HCEC 1CT (cell line): ENCODE measurements at regions not wholly inside any gene's neighbourhood (a gene's known extent, or its start where the extent isn't known, plus 50 kb on each side); places are given as distances from the start of the nearest gene placed in this dataset.

Experiments used
- DNase-seq: peaks from one replicate; pipeline ENCODE4 v3.0.0-alpha.2; 2017

DNA sequence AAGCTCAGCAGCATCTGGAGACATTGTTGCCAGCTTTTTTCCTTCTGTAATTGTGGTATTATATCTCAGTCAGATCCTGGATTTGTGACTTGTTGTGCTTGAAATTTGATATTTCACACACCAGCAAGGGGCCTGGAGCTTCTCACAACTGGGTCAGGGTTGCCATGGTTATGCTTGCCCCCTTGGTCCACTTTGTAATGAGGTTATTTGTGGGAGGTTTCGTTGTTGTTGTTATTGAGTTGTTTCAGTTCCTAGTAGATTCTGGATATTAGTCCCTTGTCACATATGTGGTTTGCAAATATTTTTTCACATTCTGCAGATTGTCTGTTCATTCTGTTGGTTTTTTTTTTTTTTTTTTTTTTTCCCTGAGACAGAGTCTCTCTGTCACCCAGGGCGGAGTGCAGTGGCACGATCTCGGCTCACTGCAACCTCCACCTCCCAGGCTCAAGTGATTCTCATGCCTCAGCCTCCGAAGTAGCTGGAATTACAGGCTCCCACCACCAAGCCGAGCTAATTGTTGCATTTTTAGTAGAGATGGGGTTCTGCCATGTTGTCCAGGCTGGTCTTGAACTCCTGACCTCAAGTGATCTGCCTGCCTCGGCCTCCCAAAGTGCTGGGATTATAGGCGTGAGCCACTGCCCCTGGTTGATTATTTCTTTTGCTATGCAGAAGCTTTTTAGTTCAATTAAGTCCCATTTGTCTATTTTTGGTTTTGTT, 80.6 kb upstream of the ETV6 start:
- DNase-seq, result no peak

DNA sequence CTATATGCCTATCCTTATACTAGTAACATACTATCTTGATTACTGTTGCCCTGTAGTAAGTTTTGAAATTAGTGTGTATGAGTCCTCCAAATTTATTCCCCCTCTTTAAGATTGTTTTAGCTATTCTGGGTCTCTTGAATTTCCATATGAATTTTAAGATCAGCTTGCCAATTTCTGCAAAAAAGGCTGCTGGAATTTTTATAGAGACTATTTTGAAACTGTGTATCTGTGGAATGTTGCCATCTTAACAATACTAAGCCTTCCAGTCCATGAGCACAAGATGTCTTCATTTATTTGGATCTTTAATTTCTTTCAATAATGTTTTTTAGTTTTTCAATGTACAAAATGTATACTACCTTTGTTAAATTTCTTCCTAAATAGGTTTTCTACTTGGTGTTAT, 79.8 kb upstream of the ETV6 start:
- DNase-seq, result no peak

DNA sequence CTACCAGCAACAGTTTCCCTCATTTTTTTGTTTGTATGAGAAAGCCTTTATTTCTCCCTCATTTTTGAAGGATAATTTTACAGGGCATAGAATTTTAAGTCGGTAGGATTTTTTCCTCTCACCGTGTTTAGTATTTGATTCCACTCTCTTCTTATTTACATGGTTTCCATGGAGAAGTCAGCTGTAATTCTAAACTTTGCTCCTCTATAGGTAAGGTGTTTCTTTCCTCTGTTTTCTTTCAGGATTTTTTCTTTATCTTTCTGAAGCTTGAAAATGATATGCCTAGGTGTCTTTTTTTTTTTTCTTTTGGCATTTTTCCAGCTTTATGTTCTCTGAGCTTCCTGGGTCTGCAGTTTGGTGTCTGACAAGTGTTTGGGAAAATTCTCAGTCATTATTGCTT, 75.6 kb upstream of the ETV6 start:
- no peak for DNase-seq

DNA sequence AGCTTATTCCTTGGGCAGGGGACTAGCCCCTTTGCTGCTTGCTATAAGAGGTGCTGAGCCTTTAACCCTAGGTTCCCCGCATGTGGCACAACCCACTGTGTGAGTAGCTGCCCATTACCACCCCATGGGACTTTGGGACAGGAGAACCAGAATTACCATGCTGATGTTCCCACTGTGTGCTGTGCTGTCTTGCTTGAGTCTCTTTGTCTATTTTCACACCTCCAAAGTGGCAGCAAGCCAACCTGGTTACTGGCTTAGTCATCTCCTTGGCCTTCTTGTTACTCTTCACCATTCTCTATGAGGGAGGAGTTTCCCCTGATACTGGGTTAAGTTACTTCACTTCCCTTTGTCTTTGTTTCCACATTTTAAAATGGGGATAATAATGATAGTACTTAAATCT, 73.4 kb upstream of the ETV6 start:
- no peak for DNase-seq

DNA sequence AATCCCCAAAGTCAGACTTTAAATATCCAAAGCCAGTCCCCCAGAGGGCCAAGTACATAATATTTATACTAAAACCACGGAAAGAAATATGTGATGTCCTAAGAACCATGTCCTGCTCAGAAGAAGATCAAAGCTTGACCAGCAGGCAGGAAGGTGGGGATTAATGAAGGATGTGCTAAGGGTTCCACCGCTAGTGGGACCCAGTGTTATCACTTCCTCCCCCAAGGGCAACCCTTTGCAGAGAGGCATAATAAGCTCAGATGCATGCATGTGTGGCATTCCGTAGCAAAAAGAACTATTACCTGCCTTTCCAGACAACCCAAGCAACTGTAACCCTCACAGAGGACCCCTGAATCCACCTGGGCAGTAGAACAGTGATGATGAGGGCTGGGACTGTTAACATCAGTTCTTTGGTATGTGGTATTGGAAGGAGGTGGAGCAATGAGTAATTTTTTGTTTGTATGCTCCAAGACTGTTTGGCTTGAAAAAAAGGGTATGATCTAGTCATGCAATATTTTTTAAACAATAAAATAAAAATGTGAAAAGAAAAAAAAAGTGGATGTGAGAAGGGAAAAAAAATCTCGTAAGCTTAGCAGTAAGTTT, 71.7 kb upstream of the ETV6 start:
- no peak for DNase-seq

DNA sequence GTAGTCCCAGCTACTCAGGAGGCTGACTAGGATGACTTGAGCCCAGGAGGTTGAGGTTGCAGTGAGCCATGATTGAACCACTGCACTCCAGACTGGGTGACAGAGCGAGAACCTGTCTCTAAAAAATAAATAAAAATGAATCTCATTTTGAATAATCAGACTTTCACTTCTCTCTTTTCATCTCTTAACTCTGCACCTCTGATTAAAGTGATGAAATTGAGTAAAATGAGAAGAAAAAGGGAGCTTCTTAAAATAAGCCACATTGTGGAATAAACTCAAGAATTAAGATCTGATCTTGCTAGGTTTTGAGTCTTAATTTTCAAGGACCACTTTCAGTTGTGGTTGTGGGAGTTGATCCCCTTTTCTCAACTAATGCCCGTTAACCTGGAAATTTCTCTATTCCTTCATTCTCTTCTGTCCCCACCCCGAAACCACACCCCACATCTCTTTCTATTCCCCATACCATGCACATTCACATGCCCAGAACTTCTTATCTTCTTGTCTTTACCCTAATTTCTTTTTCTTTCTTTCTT, 70.9 kb upstream of the ETV6 start:
- no peak for DNase-seq

DNA sequence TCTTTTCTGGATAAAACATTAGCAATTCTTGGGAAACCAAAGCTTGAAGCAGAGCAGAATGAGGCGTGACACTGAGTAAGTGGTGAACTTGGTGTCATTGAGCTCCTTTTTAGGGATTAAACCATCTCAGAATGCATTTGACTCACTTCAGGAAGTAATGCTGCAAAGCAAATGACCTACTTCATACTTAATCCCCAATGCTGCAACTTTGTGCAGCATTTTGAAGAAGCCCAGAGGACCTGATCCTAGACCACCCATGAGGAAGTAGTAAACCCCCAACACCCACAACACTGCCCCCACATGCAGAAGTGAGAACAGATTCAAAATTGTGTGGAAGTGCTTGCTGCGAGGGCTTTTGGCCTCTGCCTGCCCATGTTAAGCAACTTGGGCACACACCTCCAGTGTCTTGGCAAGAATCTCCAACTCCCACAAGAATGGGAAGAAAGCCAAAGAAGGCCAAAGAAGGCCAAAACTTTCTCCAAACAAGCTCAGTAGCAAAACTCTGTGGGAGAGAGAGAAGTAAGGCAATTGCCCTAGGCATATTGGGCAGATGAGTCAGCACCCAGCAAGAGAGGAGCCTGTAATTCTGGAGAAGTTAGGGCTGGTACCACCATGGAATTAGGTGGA, 69.2 kb upstream of the ETV6 start:
- peak; percentile 43 for DNase-seq

DNA sequence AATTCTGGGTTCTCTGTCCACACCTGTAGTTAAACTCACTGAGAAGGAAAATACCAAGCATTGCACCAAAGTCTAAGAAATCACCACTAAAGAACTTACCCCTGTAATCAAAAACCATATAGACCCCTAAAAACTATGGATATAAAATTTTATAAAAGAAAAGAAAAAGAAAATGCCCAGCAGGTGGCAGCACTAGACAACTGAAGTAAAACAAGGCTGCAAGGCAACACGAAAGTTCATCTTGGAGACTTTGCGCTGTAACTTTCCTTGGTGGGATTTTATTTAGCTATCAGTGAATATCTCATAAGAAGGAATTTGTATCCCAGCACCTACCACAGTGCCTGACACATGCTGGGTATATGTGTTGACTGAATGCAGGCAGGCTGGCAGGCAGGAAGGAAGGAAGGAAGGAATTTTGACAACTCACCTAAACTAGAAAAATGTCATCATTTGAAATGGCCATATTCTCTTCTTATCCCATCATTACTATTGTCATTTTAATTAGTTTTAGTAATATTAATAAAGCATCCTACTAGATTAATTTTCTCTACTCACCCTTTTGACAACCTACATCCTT, 68.2 kb upstream of the ETV6 start:
- peak; percentile 52 for DNase-seq

DNA sequence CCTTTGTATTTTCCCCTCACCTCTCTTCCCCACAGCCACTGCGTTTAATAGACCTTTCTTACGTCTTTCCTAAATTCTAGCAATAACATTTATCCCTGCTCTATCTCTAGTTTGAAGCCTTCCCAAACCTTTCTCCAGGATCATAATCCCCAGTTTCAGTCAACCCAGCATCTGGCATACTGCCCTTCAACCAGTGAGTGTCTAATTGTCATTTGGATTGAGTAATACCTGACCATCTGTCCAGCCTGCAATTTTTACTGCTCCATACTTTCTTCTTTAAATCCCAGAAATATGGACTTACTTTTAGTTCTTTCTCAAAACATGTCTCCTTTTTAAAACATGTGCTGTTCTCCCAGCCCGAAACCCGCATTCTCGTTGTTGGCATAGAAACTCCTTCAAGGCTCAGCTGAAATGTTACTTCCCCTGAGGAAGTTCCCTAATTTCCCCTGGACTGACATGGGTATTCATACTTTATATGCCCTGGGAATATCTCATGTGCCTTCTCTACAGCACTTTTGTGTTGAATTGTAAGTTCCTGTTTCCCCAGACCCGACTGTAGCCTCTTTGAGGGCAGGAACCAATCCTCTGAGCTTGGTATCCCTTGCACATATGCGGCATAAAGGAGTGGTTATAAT, 65.1 kb upstream of the ETV6 start:
- no peak for DNase-seq

DNA sequence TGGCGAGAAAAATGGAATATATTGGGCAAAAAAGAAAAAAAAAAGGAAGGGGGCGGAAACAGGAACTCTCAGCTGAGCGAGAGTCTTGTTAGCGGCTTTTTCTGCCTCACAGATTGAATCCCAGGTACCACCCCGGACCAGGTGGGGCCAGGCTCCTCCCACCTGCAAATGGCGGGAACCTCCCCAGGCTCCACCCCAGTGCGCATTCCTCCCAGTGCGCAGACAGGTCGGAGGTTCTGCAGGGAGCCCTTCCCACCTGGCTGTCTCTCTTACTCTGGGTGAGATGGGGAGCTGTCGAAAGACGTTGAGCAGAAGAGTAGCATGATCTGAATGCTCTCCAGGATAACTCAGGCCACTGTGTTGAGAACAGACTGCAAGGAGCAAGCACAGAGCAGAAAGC, 57.0 kb upstream of the ETV6 start:
- no peak for DNase-seq

DNA sequence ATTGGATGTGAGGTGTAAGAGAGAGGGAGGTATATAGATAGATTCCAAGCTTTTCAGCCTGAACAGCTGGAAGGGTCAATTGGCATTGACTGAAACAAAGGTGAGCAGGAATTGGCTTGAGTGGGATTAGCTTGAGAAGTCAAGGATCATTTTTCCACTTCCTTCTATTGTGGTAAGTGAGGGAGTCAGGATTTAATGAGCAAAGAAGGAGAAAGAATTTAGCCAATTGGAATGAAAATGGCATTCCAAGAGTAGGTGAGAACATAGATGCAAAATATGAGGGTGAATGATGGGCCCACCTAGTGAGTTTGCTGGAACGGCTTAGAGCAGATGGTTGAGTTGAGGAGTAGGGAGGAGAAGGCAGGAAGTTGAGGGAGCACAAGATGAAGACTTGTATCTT, 56.5 kb upstream of the ETV6 start:
- DNase-seq, result no peak

DNA sequence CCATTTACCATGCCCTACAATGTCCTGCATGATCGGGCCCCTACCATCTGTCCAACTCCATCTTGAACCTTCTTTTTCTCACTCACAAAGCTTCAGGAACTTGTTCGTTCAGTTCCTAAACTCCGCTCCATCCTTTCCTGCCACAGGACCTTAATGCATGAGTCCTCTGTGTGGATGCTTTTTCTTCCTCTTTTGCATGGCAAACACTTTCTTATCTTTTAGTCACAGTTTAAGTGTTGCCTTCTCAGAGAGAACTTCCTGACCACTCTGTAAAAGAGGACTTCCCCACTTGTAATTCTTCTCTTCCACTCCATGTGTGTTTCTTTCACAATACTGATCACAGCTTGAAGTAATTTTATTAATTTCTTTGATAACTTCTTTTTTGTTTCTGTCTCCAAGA, 54.4 kb upstream of the ETV6 start:
- no peak for DNase-seq

DNA sequence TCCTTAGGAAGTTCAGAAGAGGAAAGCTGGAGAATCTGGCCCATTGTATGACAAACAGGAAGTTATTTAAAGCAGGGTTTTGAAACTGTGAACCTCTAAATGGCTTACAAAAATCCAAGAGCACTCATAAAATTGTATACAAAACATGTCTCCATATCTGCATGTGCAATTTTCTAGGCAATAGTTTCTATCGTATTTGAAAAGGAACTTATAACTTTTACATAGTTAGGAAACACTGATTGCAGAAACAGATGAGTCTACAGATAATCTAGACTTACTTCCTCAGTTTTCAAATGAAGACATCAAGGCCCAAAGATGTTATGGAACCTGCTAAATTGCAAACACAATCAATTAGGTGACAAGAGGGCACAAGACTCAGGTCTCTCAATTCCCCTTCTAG, 53.3 kb upstream of the ETV6 start:
- no peak for DNase-seq

DNA sequence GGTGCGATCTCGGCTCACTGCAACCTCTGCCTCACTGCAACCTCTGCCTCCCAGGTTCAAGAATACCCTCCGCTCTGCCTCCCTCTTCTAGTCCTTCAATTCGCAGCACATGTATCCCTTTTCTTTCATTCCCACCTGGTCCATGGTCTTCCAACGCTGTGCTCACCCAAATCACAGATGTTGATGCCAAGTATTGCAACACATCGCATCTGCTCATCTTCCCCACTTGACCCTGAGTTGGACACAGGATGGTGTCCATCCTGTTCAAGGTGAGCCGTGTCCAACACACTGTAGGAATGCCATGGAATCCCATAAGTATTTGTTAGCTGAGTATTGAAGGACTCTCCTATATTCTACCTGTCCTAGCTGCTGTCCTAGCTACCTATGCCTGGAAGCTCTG, 50.6 kb upstream of the ETV6 start:
- DNase-seq, result no peak
